GM23338 (cell line): ENCODE measurements at regions not wholly inside any gene's neighbourhood (a gene's known extent, or its start where the extent isn't known, plus 50 kb on each side); places are given as distances from the start of the nearest gene placed in this dataset.
A peak's percentile ranks its signal among the peaks of the same experiment; 100 is the strongest.

ENCODE experiments used
- ATAC-seq: fragments of 200-7000 bp; cut with Tn5 transposase; 3 replicates; pipeline ENCODE4 v1.9.1; 2020
- DNase-seq: peaks from one replicate; pipeline ENCODE4 v3.0.0-alpha.2; 2015; ENCODE audit warnings: low spot score
- H2AFZ ChIP-seq: fragments of 200-600 bp; sonication (generic); 2 replicates; pipeline ENCODE4 v1.8.0; 2016; ENCODE audit warnings: antibody characterized with exemption, mild to moderate bottlenecking, moderate library complexity
- H3F3A ChIP-seq: fragments of 200-600 bp; sonication (generic); replicated peaks from 2 replicates; pipeline ENCODE4 v1.8.0; 2017; ENCODE audit warnings: antibody characterized with exemption, mixed run types, low read depth
- H3K27ac ChIP-seq: fragments of 200-600 bp; sonication (generic); 2 replicates; pipeline ENCODE4 v1.6.1; 2016; ENCODE audit warnings: low read depth
- H3K27me3 ChIP-seq: fragments of 200-600 bp; sonication (generic); 2 replicates; pipeline ENCODE4 v1.8.0; 2016; ENCODE audit warnings: mild to moderate bottlenecking, mixed run types, moderate library complexity; ENCODE audit not compliant: insufficient read depth
- H3K36me3 ChIP-seq: fragments of 200-600 bp; sonication (generic); 2 replicates; pipeline ENCODE4 v1.8.0; 2016; ENCODE audit warnings: mild to moderate bottlenecking; ENCODE audit not compliant: insufficient read depth
- H3K4me1 ChIP-seq: fragments of 200-600 bp; sonication (generic); 2 replicates; pipeline ENCODE4 v1.8.0; 2016; ENCODE audit warnings: mild to moderate bottlenecking, moderate library complexity; ENCODE audit not compliant: insufficient read depth
- H3K4me2 ChIP-seq: fragments of 200-600 bp; sonication (generic); 2 replicates; pipeline ENCODE4 v1.7.1; 2017; ENCODE audit warnings: mixed run types
- H3K4me3 ChIP-seq: fragments of 200-600 bp; sonication (generic); 2 replicates; pipeline ENCODE4 v1.6.1; 2016; ENCODE audit warnings: mixed run types
- H3K79me2 ChIP-seq: fragments of 200-600 bp; sonication (generic); replicated peaks from 2 replicates; pipeline ENCODE4 v1.8.0; 2017; ENCODE audit warnings: mild to moderate bottlenecking; ENCODE audit not compliant: insufficient read depth
- H3K9me2 ChIP-seq: fragments of 200-600 bp; sonication (generic); 2 replicates; pipeline ENCODE4 v1.8.0; 2017; ENCODE audit not compliant: insufficient read depth
- H4K20me1 ChIP-seq: fragments of 200-600 bp; sonication (generic); replicated peaks from 2 replicates; pipeline ENCODE4 v1.8.0; 2017; ENCODE audit warnings: mild to moderate bottlenecking; ENCODE audit not compliant: insufficient read depth
- H3K27ac Mint-ChIP-seq: 2 replicates; pipeline ENCODE4 v1.8.0; 2020; ENCODE audit warnings: inconsistent platforms, mild to moderate bottlenecking, moderate library complexity, mixed read lengths
- H3K27me3 Mint-ChIP-seq: 3 replicates; pipeline ENCODE4 v1.8.0; 2022; ENCODE audit warnings: low read depth, mild to moderate bottlenecking, moderate library complexity, mixed read lengths, inconsistent platforms; ENCODE audit not compliant: insufficient read depth, poor library complexity
- H3K36me3 Mint-ChIP-seq: 3 replicates; pipeline ENCODE4 v1.8.0; 2021; ENCODE audit warnings: low read depth, mild to moderate bottlenecking, inconsistent platforms, moderate library complexity, mixed read lengths
- H3K4me1 Mint-ChIP-seq: 3 replicates; pipeline ENCODE4 v1.8.0; 2020; ENCODE audit warnings: mild to moderate bottlenecking, inconsistent platforms, mixed read lengths
- H3K4me3 Mint-ChIP-seq: 3 replicates; pipeline ENCODE4 v1.8.0; 2021; ENCODE audit warnings: moderate library complexity, mild to moderate bottlenecking, inconsistent platforms, mixed read lengths
- H3K9me3 Mint-ChIP-seq: 3 replicates; pipeline ENCODE4 v1.8.0; 2020; ENCODE audit warnings: moderate library complexity, mild to moderate bottlenecking, inconsistent platforms, mixed read lengths
- CREB1 ChIP-seq: fragments of 250-450 bp; sonication (Bioruptor Pico); IDR thresholded peaks from 2 replicates; pipeline ENCODE4 v1.5.0; 2020; ENCODE audit warnings: low read depth, mild to moderate bottlenecking, moderate library complexity
- EZH2 ChIP-seq: fragments of 200-600 bp; sonication (generic); IDR thresholded peaks from one replicate; pipeline ENCODE4 v1.8.0; 2017; ENCODE audit warnings: antibody characterized with exemption, mild to moderate bottlenecking, low read depth; ENCODE audit not compliant: unreplicated experiment
- EZH2phosphoT487 ChIP-seq: fragments of 200-600 bp; sonication (generic); IDR thresholded peaks from one replicate; pipeline ENCODE4 v1.8.1; 2018; ENCODE audit warnings: antibody characterized with exemption; ENCODE audit not compliant: unreplicated experiment
- JUNB ChIP-seq: IDR thresholded peaks from one replicate; pipeline ENCODE4 v1.6.1; 2016; ENCODE audit warnings: antibody characterized with exemption; ENCODE audit not compliant: unreplicated experiment
- NANOG ChIP-seq: IDR thresholded peaks from 2 replicates; pipeline ENCODE4 v1.6.1; 2016; ENCODE audit warnings: antibody characterized with exemption, borderline replicate concordance
- POLR2AphosphoS5 ChIP-seq: IDR thresholded peaks from 2 replicates; pipeline ENCODE4 v1.6.1; 2016; ENCODE audit warnings: antibody characterized with exemption, low read depth
- STAT1 ChIP-seq: IDR thresholded peaks from one replicate; pipeline ENCODE4 v1.6.1; 2016; ENCODE audit warnings: antibody characterized with exemption; ENCODE audit not compliant: unreplicated experiment
- ZNF114 ChIP-seq: fragments of 250-450 bp; sonication (Bioruptor Pico); IDR thresholded peaks from 2 replicates; pipeline ENCODE4 v1.5.0; 2020; ENCODE audit warnings: mild to moderate bottlenecking, moderate library complexity
- ZNF331 ChIP-seq: fragments of 250-450 bp; sonication (Bioruptor Pico); IDR thresholded peaks from 2 replicates; pipeline ENCODE4 v1.5.0; 2020; ENCODE audit warnings: low read depth, mild to moderate bottlenecking, moderate library complexity
- TF ChIP-seq, protein P1 (sequence below): IDR thresholded peaks from 2 replicates; pipeline ENCODE4 v1.6.1; 2016; ENCODE audit warnings: antibody characterized with exemption
- TF ChIP-seq, protein P2 (sequence below): fragments of 250-450 bp; sonication (Bioruptor Pico); IDR thresholded peaks from 2 replicates; pipeline ENCODE4 v1.5.0; 2020; ENCODE audit warnings: mild to moderate bottlenecking, moderate library complexity
- TF ChIP-seq, protein P3 (sequence below), 2 experiments: fragments of 200-600 bp in 1 of 2; sonication (generic) in 1 of 2; conservative IDR thresholded peaks; 2 replicates each; pipeline versions ENCODE4 v1.5.1 to v1.6.1; 2016 to 2017; ENCODE audit warnings: antibody characterized with exemption in 2 of 2, low read depth in 2 of 2, mild to moderate bottlenecking in 2 of 2, moderate library complexity in 1 of 2
- TF ChIP-seq, protein P4 (sequence below): IDR thresholded peaks from one replicate; pipeline ENCODE4 v1.6.1; 2018; ENCODE audit warnings: antibody characterized with exemption; ENCODE audit not compliant: unreplicated experiment

DNA sequence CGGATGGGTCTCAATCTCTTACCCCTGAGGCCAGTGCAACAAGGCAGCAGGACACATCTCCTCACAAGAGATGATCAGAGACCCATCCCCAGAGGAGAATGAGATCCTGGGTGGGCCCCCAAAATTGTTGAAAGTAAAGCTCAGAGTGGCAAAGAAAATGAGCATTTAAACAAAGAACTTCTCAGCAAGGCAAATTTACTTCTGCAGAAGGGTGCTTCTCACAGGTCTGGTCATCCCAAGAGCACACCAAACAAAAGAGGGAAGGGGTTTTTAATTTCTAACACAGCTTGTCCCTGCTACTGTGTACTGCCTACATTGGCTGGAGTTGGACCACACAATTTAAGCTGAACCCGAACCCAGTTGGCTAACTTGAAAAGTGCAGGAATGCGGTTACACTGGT, 1628.6 kb upstream of the RAG2 start:
- Histone ChIP-seq H3K4me2 (no peak overlapping the region), H3K36me3 (peaks cover 16% of the 10 kb centered on the region), H3F3A (no peaks in the 10 kb centered on the region), H3K27me3 (no peaks in the 10 kb centered on the region), H3K4me3 (no peak overlapping the region), H3K79me2 (no peaks in the 10 kb centered on the region), H4K20me1 (no peaks in the 10 kb centered on the region), H3K27ac (no peak overlapping the region), H3K9me2 (no peaks in the 10 kb centered on the region), H3K4me1 (no peaks in the 10 kb centered on the region), H2AFZ (no peak overlapping the region)
- H3K4me1 Mint-ChIP-seq = no peaks in the 10 kb centered on the region
- no peak overlapping the region for H3K27ac Mint-ChIP-seq
- TF ChIP-seq NANOG = no peak
- no peak for TF ChIP-seq EZH2phosphoT487
- TF ChIP-seq, protein P1, sequence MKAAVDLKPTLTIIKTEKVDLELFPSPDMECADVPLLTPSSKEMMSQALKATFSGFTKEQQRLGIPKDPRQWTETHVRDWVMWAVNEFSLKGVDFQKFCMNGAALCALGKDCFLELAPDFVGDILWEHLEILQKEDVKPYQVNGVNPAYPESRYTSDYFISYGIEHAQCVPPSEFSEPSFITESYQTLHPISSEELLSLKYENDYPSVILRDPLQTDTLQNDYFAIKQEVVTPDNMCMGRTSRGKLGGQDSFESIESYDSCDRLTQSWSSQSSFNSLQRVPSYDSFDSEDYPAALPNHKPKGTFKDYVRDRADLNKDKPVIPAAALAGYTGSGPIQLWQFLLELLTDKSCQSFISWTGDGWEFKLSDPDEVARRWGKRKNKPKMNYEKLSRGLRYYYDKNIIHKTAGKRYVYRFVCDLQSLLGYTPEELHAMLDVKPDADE = no peak
- TF ChIP-seq, protein P2, sequence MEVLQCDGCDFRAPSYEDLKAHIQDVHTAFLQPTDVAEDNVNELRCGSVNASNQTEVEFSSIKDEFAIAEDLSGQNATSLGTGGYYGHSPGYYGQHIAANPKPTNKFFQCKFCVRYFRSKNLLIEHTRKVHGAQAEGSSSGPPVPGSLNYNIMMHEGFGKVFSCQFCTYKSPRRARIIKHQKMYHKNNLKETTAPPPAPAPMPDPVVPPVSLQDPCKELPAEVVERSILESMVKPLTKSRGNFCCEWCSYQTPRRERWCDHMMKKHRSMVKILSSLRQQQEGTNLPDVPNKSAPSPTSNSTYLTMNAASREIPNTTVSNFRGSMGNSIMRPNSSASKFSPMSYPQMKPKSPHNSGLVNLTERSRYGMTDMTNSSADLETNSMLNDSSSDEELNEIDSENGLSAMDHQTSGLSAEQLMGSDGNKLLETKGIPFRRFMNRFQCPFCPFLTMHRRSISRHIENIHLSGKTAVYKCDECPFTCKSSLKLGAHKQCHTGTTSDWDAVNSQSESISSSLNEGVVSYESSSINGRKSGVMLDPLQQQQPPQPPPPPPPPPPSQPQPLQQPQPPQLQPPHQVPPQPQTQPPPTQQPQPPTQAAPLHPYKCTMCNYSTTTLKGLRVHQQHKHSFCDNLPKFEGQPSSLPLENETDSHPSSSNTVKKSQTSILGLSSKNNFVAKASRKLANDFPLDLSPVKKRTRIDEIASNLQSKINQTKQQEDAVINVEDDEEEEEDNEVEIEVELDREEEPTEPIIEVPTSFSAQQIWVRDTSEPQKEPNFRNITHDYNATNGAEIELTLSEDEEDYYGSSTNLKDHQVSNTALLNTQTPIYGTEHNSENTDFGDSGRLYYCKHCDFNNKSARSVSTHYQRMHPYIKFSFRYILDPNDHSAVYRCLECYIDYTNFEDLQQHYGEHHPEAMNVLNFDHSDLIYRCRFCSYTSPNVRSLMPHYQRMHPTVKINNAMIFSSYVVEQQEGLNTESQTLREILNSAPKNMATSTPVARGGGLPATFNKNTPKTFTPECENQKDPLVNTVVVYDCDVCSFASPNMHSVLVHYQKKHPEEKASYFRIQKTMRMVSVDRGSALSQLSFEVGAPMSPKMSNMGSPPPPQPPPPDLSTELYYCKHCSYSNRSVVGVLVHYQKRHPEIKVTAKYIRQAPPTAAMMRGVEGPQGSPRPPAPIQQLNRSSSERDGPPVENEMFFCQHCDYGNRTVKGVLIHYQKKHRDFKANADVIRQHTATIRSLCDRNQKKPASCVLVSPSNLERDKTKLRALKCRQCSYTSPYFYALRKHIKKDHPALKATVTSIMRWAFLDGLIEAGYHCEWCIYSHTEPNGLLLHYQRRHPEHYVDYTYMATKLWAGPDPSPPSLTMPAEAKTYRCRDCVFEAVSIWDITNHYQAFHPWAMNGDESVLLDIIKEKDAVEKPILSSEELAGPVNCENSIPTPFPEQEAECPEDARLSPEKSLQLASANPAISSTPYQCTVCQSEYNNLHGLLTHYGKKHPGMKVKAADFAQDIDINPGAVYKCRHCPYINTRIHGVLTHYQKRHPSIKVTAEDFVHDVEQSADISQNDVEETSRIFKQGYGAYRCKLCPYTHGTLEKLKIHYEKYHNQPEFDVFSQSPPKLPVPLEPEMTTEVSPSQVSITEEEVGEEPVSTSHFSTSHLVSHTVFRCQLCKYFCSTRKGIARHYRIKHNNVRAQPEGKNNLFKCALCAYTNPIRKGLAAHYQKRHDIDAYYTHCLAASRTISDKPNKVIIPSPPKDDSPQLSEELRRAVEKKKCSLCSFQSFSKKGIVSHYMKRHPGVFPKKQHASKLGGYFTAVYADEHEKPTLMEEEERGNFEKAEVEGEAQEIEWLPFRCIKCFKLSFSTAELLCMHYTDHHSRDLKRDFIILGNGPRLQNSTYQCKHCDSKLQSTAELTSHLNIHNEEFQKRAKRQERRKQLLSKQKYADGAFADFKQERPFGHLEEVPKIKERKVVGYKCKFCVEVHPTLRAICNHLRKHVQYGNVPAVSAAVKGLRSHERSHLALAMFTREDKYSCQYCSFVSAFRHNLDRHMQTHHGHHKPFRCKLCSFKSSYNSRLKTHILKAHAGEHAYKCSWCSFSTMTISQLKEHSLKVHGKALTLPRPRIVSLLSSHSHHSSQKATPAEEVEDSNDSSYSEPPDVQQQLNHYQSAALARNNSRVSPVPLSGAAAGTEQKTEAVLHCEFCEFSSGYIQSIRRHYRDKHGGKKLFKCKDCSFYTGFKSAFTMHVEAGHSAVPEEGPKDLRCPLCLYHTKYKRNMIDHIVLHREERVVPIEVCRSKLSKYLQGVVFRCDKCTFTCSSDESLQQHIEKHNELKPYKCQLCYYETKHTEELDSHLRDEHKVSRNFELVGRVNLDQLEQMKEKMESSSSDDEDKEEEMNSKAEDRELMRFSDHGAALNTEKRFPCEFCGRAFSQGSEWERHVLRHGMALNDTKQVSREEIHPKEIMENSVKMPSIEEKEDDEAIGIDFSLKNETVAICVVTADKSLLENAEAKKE (CRISPR knock-in tag) = no peak
- TF ChIP-seq ZNF114 (CRISPR knock-in tag) = no peak
- TF ChIP-seq EZH2 = no peak
- TF ChIP-seq ZNF331 (CRISPR knock-in tag) = no peak
- no peak for TF ChIP-seq JUNB
- TF ChIP-seq STAT1 = no peak
- no peak for TF ChIP-seq CREB1 (CRISPR knock-in tag)
- TF ChIP-seq, protein P3, sequence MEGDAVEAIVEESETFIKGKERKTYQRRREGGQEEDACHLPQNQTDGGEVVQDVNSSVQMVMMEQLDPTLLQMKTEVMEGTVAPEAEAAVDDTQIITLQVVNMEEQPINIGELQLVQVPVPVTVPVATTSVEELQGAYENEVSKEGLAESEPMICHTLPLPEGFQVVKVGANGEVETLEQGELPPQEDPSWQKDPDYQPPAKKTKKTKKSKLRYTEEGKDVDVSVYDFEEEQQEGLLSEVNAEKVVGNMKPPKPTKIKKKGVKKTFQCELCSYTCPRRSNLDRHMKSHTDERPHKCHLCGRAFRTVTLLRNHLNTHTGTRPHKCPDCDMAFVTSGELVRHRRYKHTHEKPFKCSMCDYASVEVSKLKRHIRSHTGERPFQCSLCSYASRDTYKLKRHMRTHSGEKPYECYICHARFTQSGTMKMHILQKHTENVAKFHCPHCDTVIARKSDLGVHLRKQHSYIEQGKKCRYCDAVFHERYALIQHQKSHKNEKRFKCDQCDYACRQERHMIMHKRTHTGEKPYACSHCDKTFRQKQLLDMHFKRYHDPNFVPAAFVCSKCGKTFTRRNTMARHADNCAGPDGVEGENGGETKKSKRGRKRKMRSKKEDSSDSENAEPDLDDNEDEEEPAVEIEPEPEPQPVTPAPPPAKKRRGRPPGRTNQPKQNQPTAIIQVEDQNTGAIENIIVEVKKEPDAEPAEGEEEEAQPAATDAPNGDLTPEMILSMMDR (conservative IDR thresholded peaks at IDR 0.05; ENCODE audit: low read depth in 2 of 2) = no peak
- no peak for TF ChIP-seq POLR2AphosphoS5
- TF ChIP-seq, protein P4, sequence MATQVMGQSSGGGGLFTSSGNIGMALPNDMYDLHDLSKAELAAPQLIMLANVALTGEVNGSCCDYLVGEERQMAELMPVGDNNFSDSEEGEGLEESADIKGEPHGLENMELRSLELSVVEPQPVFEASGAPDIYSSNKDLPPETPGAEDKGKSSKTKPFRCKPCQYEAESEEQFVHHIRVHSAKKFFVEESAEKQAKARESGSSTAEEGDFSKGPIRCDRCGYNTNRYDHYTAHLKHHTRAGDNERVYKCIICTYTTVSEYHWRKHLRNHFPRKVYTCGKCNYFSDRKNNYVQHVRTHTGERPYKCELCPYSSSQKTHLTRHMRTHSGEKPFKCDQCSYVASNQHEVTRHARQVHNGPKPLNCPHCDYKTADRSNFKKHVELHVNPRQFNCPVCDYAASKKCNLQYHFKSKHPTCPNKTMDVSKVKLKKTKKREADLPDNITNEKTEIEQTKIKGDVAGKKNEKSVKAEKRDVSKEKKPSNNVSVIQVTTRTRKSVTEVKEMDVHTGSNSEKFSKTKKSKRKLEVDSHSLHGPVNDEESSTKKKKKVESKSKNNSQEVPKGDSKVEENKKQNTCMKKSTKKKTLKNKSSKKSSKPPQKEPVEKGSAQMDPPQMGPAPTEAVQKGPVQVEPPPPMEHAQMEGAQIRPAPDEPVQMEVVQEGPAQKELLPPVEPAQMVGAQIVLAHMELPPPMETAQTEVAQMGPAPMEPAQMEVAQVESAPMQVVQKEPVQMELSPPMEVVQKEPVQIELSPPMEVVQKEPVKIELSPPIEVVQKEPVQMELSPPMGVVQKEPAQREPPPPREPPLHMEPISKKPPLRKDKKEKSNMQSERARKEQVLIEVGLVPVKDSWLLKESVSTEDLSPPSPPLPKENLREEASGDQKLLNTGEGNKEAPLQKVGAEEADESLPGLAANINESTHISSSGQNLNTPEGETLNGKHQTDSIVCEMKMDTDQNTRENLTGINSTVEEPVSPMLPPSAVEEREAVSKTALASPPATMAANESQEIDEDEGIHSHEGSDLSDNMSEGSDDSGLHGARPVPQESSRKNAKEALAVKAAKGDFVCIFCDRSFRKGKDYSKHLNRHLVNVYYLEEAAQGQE = no peak
- DNase-seq (peak; percentile 41), ATAC-seq (no peak)
- peaks cover 64% of the 10 kb centered on the region for H3K36me3 Mint-ChIP-seq
- H3K4me3 Mint-ChIP-seq = no peak overlapping the region
- H3K27me3 Mint-ChIP-seq = no peaks in the 10 kb centered on the region
- peaks cover 65% of the 10 kb centered on the region for H3K9me3 Mint-ChIP-seq
